Loucy (cell line): ENCODE measurements at regions not wholly inside any gene's neighbourhood (a gene's known extent, or its start where the extent isn't known, plus 50 kb on each side); places are given as distances from the start of the nearest gene placed in this dataset.

Experiments used
- H2AFZ ChIP-seq: fragments of 200-600 bp; sonication (generic); 2 replicates; pipeline ENCODE4 v1.6.0; 2016; ENCODE audit warnings: antibody characterized with exemption, mild to moderate bottlenecking, low read length, moderate library complexity
- H3F3A ChIP-seq: fragments of 200-600 bp; 2 replicates; pipeline ENCODE4 v1.6.0; 2016; ENCODE audit warnings: antibody characterized with exemption, low read depth, mild to moderate bottlenecking
- H3K27me3 ChIP-seq: fragments of 200-600 bp; sonication (generic); 2 replicates; pipeline ENCODE4 v1.6.1; 2014; ENCODE audit warnings: low read length, mild to moderate bottlenecking; ENCODE audit not compliant: insufficient read depth, poor library complexity, severe bottlenecking
- H3K36me3 ChIP-seq: fragments of 200-600 bp; sonication (generic); 2 replicates; pipeline ENCODE4 v1.6.1; 2016; ENCODE audit warnings: low read length; ENCODE audit not compliant: insufficient read depth
- H3K4me1 ChIP-seq: fragments of 200-600 bp; sonication (generic); 2 replicates; pipeline ENCODE4 v1.5.1; 2014; ENCODE audit warnings: low read length, mild to moderate bottlenecking; ENCODE audit not compliant: insufficient read depth, poor library complexity, severe bottlenecking
- H3K4me2 ChIP-seq: fragments of 200-600 bp; sonication (generic); 2 replicates; pipeline ENCODE4 v1.6.0; 2014; ENCODE audit warnings: antibody characterized with exemption, low read length, low read depth, mild to moderate bottlenecking; ENCODE audit not compliant: poor library complexity, severe bottlenecking
- H3K4me3 ChIP-seq: fragments of 200-600 bp; sonication (generic); 2 replicates; pipeline ENCODE4 v1.5.1; 2014; ENCODE audit warnings: low read length, mild to moderate bottlenecking, mixed read lengths; ENCODE audit not compliant: poor library complexity, severe bottlenecking
- H3K79me2 ChIP-seq: fragments of 200-600 bp; sonication (generic); 2 replicates; pipeline ENCODE4 v1.6.1; 2014; ENCODE audit warnings: low read length; ENCODE audit not compliant: insufficient read depth
- H3K9ac ChIP-seq: fragments of 200-600 bp; sonication (generic); 2 replicates; pipeline ENCODE4 v1.6.0; 2014; ENCODE audit warnings: mild to moderate bottlenecking, low read depth, low read length, moderate library complexity; ENCODE audit not compliant: poor library complexity, severe bottlenecking
- H3K9me2 ChIP-seq: fragments of 200-600 bp; sonication (generic); replicated peaks from 2 replicates; pipeline ENCODE4 v1.6.1; 2016; ENCODE audit warnings: low read depth, low read length, mixed read lengths
- H3K9me3 ChIP-seq: fragments of 200-600 bp; sonication (generic); 2 replicates; pipeline ENCODE4 v1.6.1; 2014; ENCODE audit warnings: mild to moderate bottlenecking, antibody characterized with exemption, low read length, low read depth; ENCODE audit not compliant: insufficient read depth
- H4K20me1 ChIP-seq: fragments of 200-600 bp; sonication (generic); 2 replicates; pipeline ENCODE4 v1.6.0; 2014; ENCODE audit warnings: antibody characterized with exemption, low read length, mild to moderate bottlenecking; ENCODE audit not compliant: insufficient read depth, poor library complexity, severe bottlenecking
- CTCF ChIP-seq: fragments of 200-600 bp; sonication (generic); conservative IDR thresholded peaks from 2 replicates; pipeline ENCODE4 v1.5.1; 2014; ENCODE audit warnings: mild to moderate bottlenecking, antibody characterized with exemption, low read length
- EZH2phosphoT487 ChIP-seq: fragments of 200-600 bp; IDR thresholded peaks from 2 replicates; pipeline ENCODE4 v1.6.1; 2018; ENCODE audit warnings: antibody characterized with exemption, mild to moderate bottlenecking, moderate library complexity, borderline replicate concordance

GRCh38 chr3:88852606-88853005 lies 254.8 kb upstream of the EPHA3 start:
- Histone ChIP-seq H3K4me1 (no peaks in the 10 kb centered on the region), H3K4me3 (no peak overlapping the region), H3K79me2 (no peaks in the 10 kb centered on the region), H3K36me3 (no peaks in the 10 kb centered on the region), H2AFZ (no peak overlapping the region), H3K9ac (no peak overlapping the region), H3K27me3 (no peaks in the 10 kb centered on the region), H4K20me1 (no peaks in the 10 kb centered on the region), H3K9me3 (no peaks in the 10 kb centered on the region), H3F3A (no peaks in the 10 kb centered on the region), H3K9me2 (no peaks in the 10 kb centered on the region), H3K4me2 (no peak overlapping the region)
- TF ChIP-seq CTCF (no peak), EZH2phosphoT487 (no peak)

- Histone ChIP-seq H3K4me1 (no peaks in the 10 kb centered on the region), H3K79me2 (no peaks in the 10 kb centered on the region), H2AFZ (no peak overlapping the region), H3K9ac (no peak overlapping the region), H3K4me3 (no peak overlapping the region), H3K9me2 (0 out of 2 replicates have a peak, but pooled peaks cover 4% of the 10 kb centered on the region), H3K9me3 (no peaks in the 10 kb centered on the region), H3K27me3 (no peaks in the 10 kb centered on the region), H3F3A (no peaks in the 10 kb centered on the region), H3K36me3 (no peaks in the 10 kb centered on the region), H4K20me1 (no peaks in the 10 kb centered on the region), H3K4me2 (no peak overlapping the region)
- TF ChIP-seq CTCF (no peak), EZH2phosphoT487 (no peak)
Measured at GRCh38 chr3:88863196-88863595, 244.2 kb upstream of the EPHA3 start.

- no peak for TF ChIP-seq EZH2phosphoT487
- no peak for TF ChIP-seq CTCF
- Histone ChIP-seq H3K36me3 (no peaks in the 10 kb centered on the region), H2AFZ (no peak overlapping the region), H3K4me2 (no peak overlapping the region), H3F3A (no peaks in the 10 kb centered on the region), H3K9ac (no peak overlapping the region), H3K9me2 (no peaks in the 10 kb centered on the region), H3K4me3 (no peak overlapping the region), H3K79me2 (no peaks in the 10 kb centered on the region), H3K9me3 (no peaks in the 10 kb centered on the region), H3K4me1 (no peaks in the 10 kb centered on the region), H3K27me3 (no peaks in the 10 kb centered on the region), H4K20me1 (no peaks in the 10 kb centered on the region)
Measured at GRCh38 chr3:88876724-88877123, 230.7 kb upstream of the EPHA3 start.
